ENCODE measurements at regions not wholly inside any gene's neighbourhood (a gene's known extent, or its start where the extent isn't known, plus 50 kb on each side); places are given as distances from the start of the nearest gene placed in this dataset.

GRCh38 chr2:4884117-4884571 is 808.0 kb upstream of the SOX11 start:
- no peak for TF ChIP-seq POLR2A (IDR thresholded peaks at IDR 0.05; ENCODE audit: low read length)
- TF ChIP-seq CTCF (IDR thresholded peaks at IDR 0.05): no peak
- TF ChIP-seq SMC3 (IDR thresholded peaks at IDR 0.05): no peak
- no peak for TF ChIP-seq ELK1 (IDR thresholded peaks at IDR 0.05; ENCODE audit: low read depth, low read length)
- TF ChIP-seq EP300 (IDR thresholded peaks at IDR 0.05): no peak
- TF ChIP-seq USF2 (IDR thresholded peaks at IDR 0.05): no peak
- TF ChIP-seq RFX5 (IDR thresholded peaks at IDR 0.05): no peak
- no peak for TF ChIP-seq SREBF2 (IDR thresholded peaks at IDR 0.05)
